DOHH2 (cell line): ENCODE measurements at regions not wholly inside any gene's neighbourhood (a gene's known extent, or its start where the extent isn't known, plus 50 kb on each side); places are given as distances from the start of the nearest gene placed in this dataset.

ENCODE experiments used
- H3F3A ChIP-seq: fragments of 200-600 bp; sonication (generic), shearing (Covaris generic); 2 replicates; pipeline ENCODE4 v1.6.0; 2016; ENCODE audit warnings: antibody characterized with exemption, mild to moderate bottlenecking; ENCODE audit not compliant: control insufficient read depth, insufficient read depth
- H3K27ac ChIP-seq: fragments of 200-600 bp; sonication (generic); 2 replicates; pipeline ENCODE4 v1.5.1; 2014; ENCODE audit warnings: low read depth, mild to moderate bottlenecking, low read length, moderate library complexity
- H3K27me3 ChIP-seq: fragments of 200-600 bp; sonication (generic); 2 replicates; pipeline ENCODE4 v1.6.1; 2014; ENCODE audit warnings: mild to moderate bottlenecking, low read length, mixed read lengths; ENCODE audit not compliant: control insufficient read depth
- H3K36me3 ChIP-seq: fragments of 200-600 bp; sonication (generic); 2 replicates; pipeline ENCODE4 v1.6.1; 2014; ENCODE audit warnings: mild to moderate bottlenecking, low read length, moderate library complexity, mixed read lengths; ENCODE audit not compliant: control insufficient read depth
- H3K4me1 ChIP-seq: fragments of 200-600 bp; sonication (generic); 2 replicates; pipeline ENCODE4 v1.6.1; 2014; ENCODE audit warnings: mild to moderate bottlenecking, low read length, mixed read lengths; ENCODE audit not compliant: control insufficient read depth
- H3K4me2 ChIP-seq: fragments of 200-600 bp; sonication (generic); 2 replicates; pipeline ENCODE4 v1.6.0; 2014; ENCODE audit warnings: mild to moderate bottlenecking, low read length, moderate library complexity
- H3K4me3 ChIP-seq: fragments of 200-600 bp; sonication (generic); 2 replicates; pipeline ENCODE4 v1.5.1; 2014; ENCODE audit warnings: mild to moderate bottlenecking, low read length, mixed read lengths
- H3K79me2 ChIP-seq: fragments of 200-600 bp; sonication (generic); 2 replicates; pipeline ENCODE4 v1.6.1; 2014; ENCODE audit warnings: mild to moderate bottlenecking, low read length, mixed read lengths; ENCODE audit not compliant: control insufficient read depth
- H3K9me2 ChIP-seq: fragments of 200-600 bp; sonication (generic); replicated peaks from 2 replicates; pipeline ENCODE4 v1.6.1; 2014; ENCODE audit warnings: mild to moderate bottlenecking, low read length, mixed read lengths; ENCODE audit not compliant: control insufficient read depth
- H3K9me3 ChIP-seq: fragments of 200-600 bp; sonication (generic); 2 replicates; pipeline ENCODE4 v1.6.1; 2014; ENCODE audit warnings: antibody characterized with exemption, low read length, mixed read lengths; ENCODE audit not compliant: control insufficient read depth, insufficient read depth
- H4K20me1 ChIP-seq: fragments of 200-600 bp; sonication (generic); 2 replicates; pipeline ENCODE4 v1.6.0; 2014; ENCODE audit warnings: low read depth, mild to moderate bottlenecking, antibody characterized with exemption, low read length, moderate library complexity; ENCODE audit not compliant: control insufficient read depth, insufficient read depth
- EZH2phosphoT487 ChIP-seq: fragments of 200-600 bp; sonication (generic); IDR thresholded peaks from 2 replicates; pipeline ENCODE4 v1.6.1; 2017; ENCODE audit warnings: borderline replicate concordance, mild to moderate bottlenecking, antibody characterized with exemption, low read length, moderate library complexity, mixed read lengths
- TF ChIP-seq, protein P1 (sequence below): fragments of 200-600 bp; sonication (generic); IDR thresholded peaks from one replicate; pipeline ENCODE4 v1.5.1; 2014; ENCODE audit warnings: antibody characterized with exemption, mild to moderate bottlenecking, low read depth, low read length; ENCODE audit not compliant: poor library complexity, severe bottlenecking

DNA sequence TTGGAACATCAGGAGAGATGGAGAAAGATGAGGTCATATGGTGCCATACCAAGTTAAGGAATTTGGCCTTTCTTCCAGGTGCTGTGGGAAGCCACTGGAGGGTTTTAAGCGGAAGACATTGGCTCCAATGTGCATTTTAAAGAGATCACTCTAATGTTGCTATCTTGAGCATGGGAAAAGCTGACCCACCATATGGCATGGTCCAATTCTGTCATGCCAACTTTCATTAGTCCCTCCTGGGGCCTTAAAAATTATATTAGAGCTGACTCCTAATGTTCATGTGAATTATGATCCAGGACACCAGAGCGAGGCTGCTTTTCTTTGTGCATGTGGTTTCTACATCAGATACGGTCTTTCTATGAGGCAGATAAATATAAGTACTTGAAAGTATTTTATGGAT lies 335.0 kb upstream of the TSHZ2 start:
- no peaks in the 10 kb centered on the region for H3K9me2 ChIP-seq
- H3K4me2 ChIP-seq: no peak overlapping the region
- no peaks in the 10 kb centered on the region for H4K20me1 ChIP-seq
- H3K4me3 ChIP-seq: no peak overlapping the region
- H3K27ac ChIP-seq: no peak overlapping the region
- H3K4me1 ChIP-seq: no peaks in the 10 kb centered on the region
- no peaks in the 10 kb centered on the region for H3K9me3 ChIP-seq
- no peaks in the 10 kb centered on the region for H3K36me3 ChIP-seq
- TF ChIP-seq EZH2phosphoT487: no peak
- TF ChIP-seq, protein P1, sequence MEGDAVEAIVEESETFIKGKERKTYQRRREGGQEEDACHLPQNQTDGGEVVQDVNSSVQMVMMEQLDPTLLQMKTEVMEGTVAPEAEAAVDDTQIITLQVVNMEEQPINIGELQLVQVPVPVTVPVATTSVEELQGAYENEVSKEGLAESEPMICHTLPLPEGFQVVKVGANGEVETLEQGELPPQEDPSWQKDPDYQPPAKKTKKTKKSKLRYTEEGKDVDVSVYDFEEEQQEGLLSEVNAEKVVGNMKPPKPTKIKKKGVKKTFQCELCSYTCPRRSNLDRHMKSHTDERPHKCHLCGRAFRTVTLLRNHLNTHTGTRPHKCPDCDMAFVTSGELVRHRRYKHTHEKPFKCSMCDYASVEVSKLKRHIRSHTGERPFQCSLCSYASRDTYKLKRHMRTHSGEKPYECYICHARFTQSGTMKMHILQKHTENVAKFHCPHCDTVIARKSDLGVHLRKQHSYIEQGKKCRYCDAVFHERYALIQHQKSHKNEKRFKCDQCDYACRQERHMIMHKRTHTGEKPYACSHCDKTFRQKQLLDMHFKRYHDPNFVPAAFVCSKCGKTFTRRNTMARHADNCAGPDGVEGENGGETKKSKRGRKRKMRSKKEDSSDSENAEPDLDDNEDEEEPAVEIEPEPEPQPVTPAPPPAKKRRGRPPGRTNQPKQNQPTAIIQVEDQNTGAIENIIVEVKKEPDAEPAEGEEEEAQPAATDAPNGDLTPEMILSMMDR: no peak
- H3K27me3 ChIP-seq: no peaks in the 10 kb centered on the region
- no peaks in the 10 kb centered on the region for H3F3A ChIP-seq
- H3K79me2 ChIP-seq: no peaks in the 10 kb centered on the region

DNA sequence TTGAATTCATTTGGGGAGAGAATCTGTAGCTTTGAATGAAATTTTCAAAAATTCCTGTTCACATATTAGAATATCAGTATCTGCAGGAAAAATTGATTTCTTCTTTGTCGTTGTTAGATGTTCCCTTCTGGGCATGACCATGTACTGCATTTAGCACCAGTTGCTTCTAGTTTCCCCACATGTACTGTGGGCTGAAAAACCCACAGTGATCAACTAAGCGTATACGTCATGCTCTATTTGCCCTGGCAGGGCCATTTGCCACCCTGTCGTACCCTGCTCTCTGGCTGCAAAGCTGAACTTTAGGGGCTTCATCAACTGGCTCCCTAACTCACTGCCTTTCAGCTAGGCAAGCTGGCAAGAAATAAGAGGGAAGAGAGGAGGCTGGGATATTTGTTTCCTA lies 340.7 kb upstream of the TSHZ2 start:
- H3K4me2 ChIP-seq: no peak overlapping the region
- TF ChIP-seq, protein P1: no peak
- no peak for TF ChIP-seq EZH2phosphoT487

DNA sequence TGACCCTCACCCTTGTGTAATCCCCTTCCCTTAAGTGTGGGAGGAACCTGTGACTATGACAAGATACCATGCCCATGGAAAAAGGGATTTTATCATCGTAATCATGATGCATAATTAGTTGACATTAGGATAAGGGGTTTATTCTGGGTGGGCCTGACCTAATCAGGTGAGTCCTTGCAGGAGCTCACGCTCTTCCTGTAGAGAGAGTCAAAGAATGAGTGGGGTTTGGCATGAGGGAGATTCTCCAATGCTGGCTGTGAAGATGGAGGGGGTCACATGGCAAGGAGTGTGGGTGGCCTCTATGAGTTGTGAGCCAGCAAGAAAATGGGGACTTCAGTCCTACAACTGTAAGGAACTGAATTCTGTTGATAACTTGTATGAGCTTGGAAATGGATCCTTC lies 342.0 kb upstream of the TSHZ2 start:
- Histone ChIP-seq H3K4me3 (no peak overlapping the region), H3K27me3 (no peaks in the 10 kb centered on the region), H3F3A (no peaks in the 10 kb centered on the region), H3K9me3 (no peaks in the 10 kb centered on the region), H4K20me1 (no peaks in the 10 kb centered on the region), H3K36me3 (no peaks in the 10 kb centered on the region), H3K9me2 (no peaks in the 10 kb centered on the region), H3K4me2 (no peak overlapping the region), H3K27ac (no peak overlapping the region), H3K79me2 (no peaks in the 10 kb centered on the region), H3K4me1 (no peaks in the 10 kb centered on the region)
- TF ChIP-seq, protein P1: no peak
- no peak for TF ChIP-seq EZH2phosphoT487

More for the DNA sequence above, 340.7 kb upstream of the TSHZ2 start:
- H4K20me1 ChIP-seq: no peaks in the 10 kb centered on the region
- no peak overlapping the region for H3K4me3 ChIP-seq
- no peaks in the 10 kb centered on the region for H3K9me3 ChIP-seq
- no peaks in the 10 kb centered on the region for H3K4me1 ChIP-seq
- H3F3A ChIP-seq: no peaks in the 10 kb centered on the region
- H3K36me3 ChIP-seq: no peaks in the 10 kb centered on the region
- H3K9me2 ChIP-seq: no peaks in the 10 kb centered on the region
- no peak overlapping the region for H3K27ac ChIP-seq
- H3K27me3 ChIP-seq: no peaks in the 10 kb centered on the region
- no peaks in the 10 kb centered on the region for H3K79me2 ChIP-seq

DNA sequence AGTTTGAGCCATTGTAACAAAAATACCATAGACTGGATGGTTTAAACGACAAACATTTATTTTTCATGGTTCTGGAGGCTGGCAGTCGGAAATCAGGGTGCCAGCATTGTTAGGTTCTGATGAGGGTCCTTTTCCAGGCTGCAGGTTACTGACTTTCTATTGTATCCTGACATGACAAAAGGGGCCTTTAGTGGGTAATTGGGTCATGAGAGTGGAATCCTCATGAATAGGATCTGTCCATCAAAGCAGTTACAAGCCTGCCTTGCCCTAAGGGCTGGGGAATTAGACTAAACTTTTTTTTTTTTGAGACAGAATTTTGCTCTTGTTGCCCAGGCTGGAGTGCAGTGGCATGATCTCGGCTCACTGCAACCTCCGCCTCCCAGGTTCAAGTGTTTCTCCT lies 347.9 kb upstream of the TSHZ2 start:
- Histone ChIP-seq H3K9me2 (no peaks in the 10 kb centered on the region), H3K27me3 (no peaks in the 10 kb centered on the region), H3K4me2 (no peak overlapping the region)

More for the DNA sequence above, 347.9 kb upstream of the TSHZ2 start:
- H3K9me3 ChIP-seq: no peaks in the 10 kb centered on the region
- TF ChIP-seq EZH2phosphoT487: no peak
- TF ChIP-seq, protein P1: no peak
- no peaks in the 10 kb centered on the region for H3K79me2 ChIP-seq
- no peak overlapping the region for H3K4me3 ChIP-seq
- H3K36me3 ChIP-seq: no peaks in the 10 kb centered on the region
- no peak overlapping the region for H3K27ac ChIP-seq
- no peaks in the 10 kb centered on the region for H4K20me1 ChIP-seq
- H3F3A ChIP-seq: no peaks in the 10 kb centered on the region
- no peaks in the 10 kb centered on the region for H3K4me1 ChIP-seq
